H9 (cell line): ENCODE measurements at regions not wholly inside any gene's neighbourhood (a gene's known extent, or its start where the extent isn't known, plus 50 kb on each side); places are given as distances from the start of the nearest gene placed in this dataset.

Experiments
- DNase-seq: peaks from one replicate; pipeline ENCODE4 v3.0.0-alpha.2; 2017
- H2AFZ ChIP-seq: one replicate; pipeline ENCODE4 v1.6.1; 2013; ENCODE audit warnings: mild to moderate bottlenecking, low read length, control low read depth, moderate library complexity
- H2AK5ac ChIP-seq: 2 replicates; pipeline ENCODE4 v1.6.1; 2013; ENCODE audit warnings: low read length, control low read depth, mixed read lengths; ENCODE audit not compliant: insufficient read length
- H2BK120ac ChIP-seq: one replicate; pipeline ENCODE4 v1.6.1; 2013; ENCODE audit warnings: low read depth, mild to moderate bottlenecking, low read length, control low read depth, inconsistent platforms; ENCODE audit not compliant: poor library complexity, severe bottlenecking
- H2BK12ac ChIP-seq: 2 replicates; pipeline ENCODE4 v1.6.1; 2013; ENCODE audit warnings: low read length, control low read depth, mixed read lengths, low read depth; ENCODE audit not compliant: insufficient read length
- H2BK15ac ChIP-seq: 2 replicates; pipeline ENCODE4 v1.6.1; 2013; ENCODE audit warnings: low read depth, low read length, control low read depth
- H2BK20ac ChIP-seq: one replicate; pipeline ENCODE4 v1.6.1; 2013; ENCODE audit warnings: low read depth, mild to moderate bottlenecking, low read length, control low read depth, inconsistent platforms; ENCODE audit not compliant: poor library complexity, severe bottlenecking
- H2BK5ac ChIP-seq: 2 replicates; pipeline ENCODE4 v1.6.1; 2013; ENCODE audit warnings: low read length, control low read depth, mixed read lengths; ENCODE audit not compliant: insufficient read length
- H3K14ac ChIP-seq: 2 replicates; pipeline ENCODE4 v1.6.1; 2013; ENCODE audit warnings: low read length, control low read depth; ENCODE audit not compliant: insufficient read depth
- H3K18ac ChIP-seq: 2 replicates; pipeline ENCODE4 v1.6.1; 2013; ENCODE audit warnings: low read depth, mild to moderate bottlenecking, mixed read lengths, low read length, control low read depth; ENCODE audit not compliant: insufficient read length
- H3K23ac ChIP-seq: 2 replicates; pipeline ENCODE4 v1.6.1; 2013; ENCODE audit warnings: low read length, control low read depth, mixed read lengths, low read depth; ENCODE audit not compliant: insufficient read length
- H3K23me2 ChIP-seq: 2 replicates; pipeline ENCODE4 v1.6.1; 2013; ENCODE audit warnings: low read depth, mild to moderate bottlenecking, mixed read lengths, low read length, control low read depth; ENCODE audit not compliant: insufficient read length, poor library complexity, severe bottlenecking
- H3K27ac ChIP-seq: 2 replicates; pipeline ENCODE4 v1.5.1; 2013; ENCODE audit warnings: low read length, control low read depth, mixed read lengths, low read depth; ENCODE audit not compliant: insufficient read length
- H3K27me3 ChIP-seq: 2 replicates; pipeline ENCODE4 v1.6.1; 2013; ENCODE audit warnings: low read length, control low read depth, inconsistent platforms; ENCODE audit not compliant: insufficient read depth
- H3K4ac ChIP-seq: 2 replicates; pipeline ENCODE4 v1.6.1; 2013; ENCODE audit warnings: low read depth, mild to moderate bottlenecking, control low read depth, inconsistent platforms, low read length, moderate library complexity
- H3K4me1 ChIP-seq: 2 replicates; pipeline ENCODE4 v1.6.1; 2013; ENCODE audit warnings: low read length, control low read depth, inconsistent platforms; ENCODE audit not compliant: insufficient read depth
- H3K4me2 ChIP-seq: 2 replicates; pipeline ENCODE4 v1.6.1; 2013; ENCODE audit warnings: low read length, control low read depth, mixed read lengths; ENCODE audit not compliant: insufficient read length, insufficient read depth
- H3K56ac ChIP-seq: 2 replicates; pipeline ENCODE4 v1.6.1; 2013; ENCODE audit warnings: low read depth, mild to moderate bottlenecking, mixed read lengths, low read length, control low read depth; ENCODE audit not compliant: insufficient read length
- H3K79me1 ChIP-seq: 2 replicates; pipeline ENCODE4 v1.6.1; 2013; ENCODE audit warnings: low read depth, mild to moderate bottlenecking, moderate library complexity, low read length, control low read depth, inconsistent platforms; ENCODE audit not compliant: insufficient read depth, poor library complexity, severe bottlenecking
- H3K79me2 ChIP-seq: 2 replicates; pipeline ENCODE4 v1.6.1; 2013; ENCODE audit warnings: low read length, control low read depth, inconsistent platforms; ENCODE audit not compliant: insufficient read depth
- H3K9ac ChIP-seq: 2 replicates; pipeline ENCODE4 v1.6.1; 2013; ENCODE audit warnings: low read length, control low read depth, mixed read lengths; ENCODE audit not compliant: insufficient read length; ENCODE audit errors: extremely low read depth
- H3K9me3 ChIP-seq: one replicate; pipeline ENCODE4 v1.6.1; 2013; ENCODE audit warnings: low read depth, low read length, inconsistent platforms; ENCODE audit not compliant: control insufficient read depth
- H3T11ph ChIP-seq: one replicate; pipeline ENCODE4 v1.6.1; 2013; ENCODE audit warnings: mild to moderate bottlenecking, low read length, control low read depth, inconsistent platforms
- H4K20me1 ChIP-seq: one replicate; pipeline ENCODE4 v1.6.1; 2013; ENCODE audit not compliant: control insufficient read depth, insufficient read length, insufficient read depth
- H4K5ac ChIP-seq: 2 replicates; pipeline ENCODE4 v1.6.1; 2013; ENCODE audit warnings: low read depth, mild to moderate bottlenecking, mixed read lengths, low read length, control low read depth; ENCODE audit not compliant: insufficient read length
- H4K8ac ChIP-seq: replicated peaks from 2 replicates; pipeline ENCODE4 v1.6.1; 2013; ENCODE audit warnings: low read length, control low read depth, mixed read lengths, low read depth; ENCODE audit not compliant: insufficient read length
- H4K91ac ChIP-seq: 2 replicates; pipeline ENCODE4 v1.6.1; 2013; ENCODE audit warnings: low read depth, mild to moderate bottlenecking, moderate library complexity, mixed read lengths, low read length, control low read depth; ENCODE audit not compliant: insufficient read length
- H3K27ac Mint-ChIP-seq, 3 experiments: 2 replicates in 2 of 3; 3 replicates in 1 of 3; pipeline ENCODE4 v1.8.0; 2020 to 2021; ENCODE audit warnings: mixed read lengths in 3 of 3, mild to moderate bottlenecking in 1 of 3, moderate library complexity in 1 of 3
- H3K27me3 Mint-ChIP-seq: 2 replicates; pipeline ENCODE4 v1.8.0; 2021; ENCODE audit warnings: low read depth, mild to moderate bottlenecking, moderate library complexity, mixed read lengths
- H3K36me3 Mint-ChIP-seq, 3 experiments: 2 replicates in 2 of 3; 3 replicates in 1 of 3; pipeline ENCODE4 v1.8.0; 2020 to 2021; ENCODE audit warnings: low read depth in 3 of 3, mixed read lengths in 3 of 3; ENCODE audit not compliant: insufficient read depth in 1 of 3
- H3K4me1 Mint-ChIP-seq, 2 experiments: 2 replicates each; pipeline ENCODE4 v1.8.0; 2020; ENCODE audit warnings: mixed read lengths in 2 of 2
- H3K4me3 Mint-ChIP-seq, 2 experiments: 2 replicates in 1 of 2; 3 replicates in 1 of 2; pipeline ENCODE4 v1.8.0; 2020 to 2021; ENCODE audit warnings: mild to moderate bottlenecking in 2 of 2, mixed read lengths in 2 of 2, moderate library complexity in 1 of 2
- H3K9me3 Mint-ChIP-seq, 2 experiments: 2 replicates in 1 of 2; 3 replicates in 1 of 2; pipeline ENCODE4 v1.8.0; 2020; ENCODE audit warnings: mild to moderate bottlenecking in 2 of 2, mixed read lengths in 2 of 2, moderate library complexity in 1 of 2
- CTCF ChIP-seq: fragments of 200-600 bp; sonication (generic); conservative IDR thresholded peaks from 3 replicates; pipeline ENCODE4 v1.8.0; 2021; ENCODE audit warnings: antibody characterized with exemption, mild to moderate bottlenecking
- WGBS: extraction: QIAGEN DNeasy Blood & Tissue Kit; methylation state at CpG from one replicate; pipeline ENCODE4 v1.1.7; 2013; ENCODE audit warnings: missing lambda C conversion rate, low lambda C conversion rate, mixed read lengths; ENCODE audit not compliant: insufficient read length; ENCODE audit errors: extremely low coverage; 5-methylcytosine and 5-hydroxymethylcytosine counted together

GRCh38 chr5:129341306-129341705 lies 118.8 kb upstream of the ADAMTS19 start:
- Histone ChIP-seq H3K23me2 (no peaks in the 10 kb centered on the region), H2AK5ac (no peak overlapping the region), H3K79me2 (no peaks in the 10 kb centered on the region), H4K91ac (no peak overlapping the region), H2AFZ (no peak overlapping the region), H3K9ac (no peak overlapping the region), H2BK5ac (no peak overlapping the region), H2BK20ac (no peak overlapping the region), H3K27ac (no peak overlapping the region), H3T11ph (no peak overlapping the region), H3K4me2 (no peak overlapping the region), H3K18ac (no peak overlapping the region), H3K4me1 (no peaks in the 10 kb centered on the region), H2BK120ac (no peak overlapping the region), H3K9me3 (no peaks in the 10 kb centered on the region), H3K27me3 (no peaks in the 10 kb centered on the region), H3K23ac (no peak overlapping the region), H2BK12ac (no peak overlapping the region), H4K5ac (no peak overlapping the region), H3K14ac (no peak overlapping the region), H2BK15ac (no peak overlapping the region), H3K79me1 (no peaks in the 10 kb centered on the region), H3K4ac (no peak overlapping the region), H4K8ac (no peak overlapping the region), H4K20me1 (no peaks in the 10 kb centered on the region), H3K56ac (no peak overlapping the region)
- Mint-ChIP-seq H3K4me1 (no peaks in the 10 kb centered on the region), H3K9me3 (no peaks in the 10 kb centered on the region), H3K27me3 (no peaks in the 10 kb centered on the region), H3K4me3 (no peak overlapping the region), H3K36me3 (no peaks in the 10 kb centered on the region), H3K27ac (no peak overlapping the region)
- no peak for DNase-seq
- 100% methylated on average over 1 of the region's 1 CpG for WGBS
- no peak for TF ChIP-seq CTCF
